Hepatocyte (in vitro differentiated cells): ENCODE measurements at regions not wholly inside any gene's neighbourhood (a gene's known extent, or its start where the extent isn't known, plus 50 kb on each side); places are given as distances from the start of the nearest gene placed in this dataset.

Experiments used
- DNase-seq: peaks from one replicate; pipeline ENCODE4 v3.0.0-alpha.2; 2016; ENCODE audit warnings: low spot score
- H2AFZ ChIP-seq: fragments of 200-600 bp; sonication (generic); 2 replicates; pipeline ENCODE4 v1.6.0; 2016; ENCODE audit warnings: antibody characterized with exemption, mild to moderate bottlenecking
- H3K27ac ChIP-seq: fragments of 200-600 bp; sonication (generic); 2 replicates; pipeline ENCODE4 v1.5.1; 2016; ENCODE audit warnings: mild to moderate bottlenecking
- H3K27me3 ChIP-seq: fragments of 200-600 bp; sonication (generic); 2 replicates; pipeline ENCODE4 v1.6.1; 2016
- H3K36me3 ChIP-seq: fragments of 200-600 bp; sonication (generic); replicated peaks from 2 replicates; pipeline ENCODE4 v1.5.1; 2016; ENCODE audit warnings: low read depth; ENCODE audit not compliant: insufficient read depth
- H3K4me1 ChIP-seq: fragments of 200-600 bp; sonication (generic); 2 replicates; pipeline ENCODE4 v1.5.1; 2016; ENCODE audit warnings: mild to moderate bottlenecking, moderate library complexity; ENCODE audit not compliant: insufficient read depth
- H3K4me2 ChIP-seq: fragments of 200-600 bp; sonication (generic); 2 replicates; pipeline ENCODE4 v1.6.0; 2016
- H3K4me3 ChIP-seq: fragments of 200-600 bp; sonication (generic); 2 replicates; pipeline ENCODE4 v1.5.1; 2016; ENCODE audit warnings: mild to moderate bottlenecking
- H3K79me2 ChIP-seq: fragments of 200-600 bp; sonication (generic); 2 replicates; pipeline ENCODE4 v1.6.0; 2017; ENCODE audit warnings: mild to moderate bottlenecking
- H3K9me2 ChIP-seq: fragments of 200-600 bp; sonication (generic); replicated peaks from 2 replicates; pipeline ENCODE4 v1.6.0; 2017; ENCODE audit warnings: mild to moderate bottlenecking; ENCODE audit not compliant: insufficient read depth
- H3K9me3 ChIP-seq: fragments of 200-600 bp; sonication (generic); 2 replicates; pipeline ENCODE4 v1.5.1; 2016; ENCODE audit warnings: low read depth, mild to moderate bottlenecking
- H4K20me1 ChIP-seq: fragments of 200-600 bp; sonication (generic); 2 replicates; pipeline ENCODE4 v1.6.0; 2016; ENCODE audit warnings: mild to moderate bottlenecking; ENCODE audit not compliant: insufficient read depth, poor library complexity, severe bottlenecking
- CTCF ChIP-seq: fragments of 200-600 bp; sonication (generic); IDR thresholded peaks from 2 replicates; pipeline ENCODE4 v1.5.1; 2016; ENCODE audit warnings: antibody characterized with exemption, mild to moderate bottlenecking; ENCODE audit not compliant: poor library complexity
- EZH2 ChIP-seq: fragments of 200-600 bp; sonication (generic); IDR thresholded peaks from 2 replicates; pipeline ENCODE4 v1.6.1; 2016; ENCODE audit warnings: antibody characterized with exemption, mild to moderate bottlenecking, borderline replicate concordance
- EZH2phosphoT487 ChIP-seq: fragments of 200-600 bp; sonication (generic); IDR thresholded peaks from one replicate; pipeline ENCODE4 v1.6.1; 2018; ENCODE audit warnings: antibody characterized with exemption, mild to moderate bottlenecking, low read depth, moderate library complexity; ENCODE audit not compliant: unreplicated experiment, severe bottlenecking
- WGBS: methylation state at CpG from one replicate; pipeline ENCODE4 v1.1.6; 2016; ENCODE audit warnings: low lambda C conversion rate; ENCODE audit errors: missing lambda C conversion rate; 5-methylcytosine and 5-hydroxymethylcytosine counted together

- H3K79me2 ChIP-seq: no peaks in the 10 kb centered on the region
- H3K36me3 ChIP-seq: no peaks in the 10 kb centered on the region
- no peaks in the 10 kb centered on the region for H3K9me3 ChIP-seq
- H3K27me3 ChIP-seq: no peaks in the 10 kb centered on the region
- H4K20me1 ChIP-seq: no peaks in the 10 kb centered on the region
- no peak overlapping the region for H3K27ac ChIP-seq
- TF ChIP-seq EZH2phosphoT487 (peak; percentile 58), CTCF (no peak), EZH2 (no peak)
- no peaks in the 10 kb centered on the region for H3K9me2 ChIP-seq
- H3K4me1 ChIP-seq: no peaks in the 10 kb centered on the region
- H3K4me3 ChIP-seq: no peak overlapping the region
- DNase-seq: no peak
- H2AFZ ChIP-seq: no peak overlapping the region
- 43% methylated on average over 1 of the region's 1 CpG for WGBS
- no peak overlapping the region for H3K4me2 ChIP-seq
Measured at GRCh38 chr3:157913741-157914150, 192.5 kb downstream of the SHOX2 start.

GRCh38 chr3:157912514-157913451, 193.4 kb downstream of the SHOX2 start:
- Histone ChIP-seq H3K4me3 (no peak overlapping the region), H2AFZ (no peak overlapping the region), H3K27ac (no peak overlapping the region), H3K79me2 (no peaks in the 10 kb centered on the region), H3K4me2 (no peak overlapping the region), H4K20me1 (no peaks in the 10 kb centered on the region), H3K36me3 (no peaks in the 10 kb centered on the region), H3K27me3 (no peaks in the 10 kb centered on the region), H3K9me2 (no peaks in the 10 kb centered on the region), H3K4me1 (no peaks in the 10 kb centered on the region), H3K9me3 (no peaks in the 10 kb centered on the region)
- TF ChIP-seq EZH2 (no peak), EZH2phosphoT487 (no peak), CTCF (no peak)
- WGBS: 91% methylated on average over 5 of the region's 5 CpGs
- no peak for DNase-seq

GRCh38 chr3:157906627-157907026, 199.6 kb downstream of the SHOX2 start:
- no peaks in the 10 kb centered on the region for H3K79me2 ChIP-seq
- no peaks in the 10 kb centered on the region for H3K9me3 ChIP-seq
- no peak overlapping the region for H3K4me2 ChIP-seq
- H2AFZ ChIP-seq: no peak overlapping the region
- H3K27me3 ChIP-seq: no peaks in the 10 kb centered on the region
- no peaks in the 10 kb centered on the region for H4K20me1 ChIP-seq
- no peak overlapping the region for H3K27ac ChIP-seq
- DNase-seq: no peak
- H3K4me3 ChIP-seq: no peak overlapping the region
- no peaks in the 10 kb centered on the region for H3K36me3 ChIP-seq
- no peaks in the 10 kb centered on the region for H3K9me2 ChIP-seq
- no peaks in the 10 kb centered on the region for H3K4me1 ChIP-seq
- TF ChIP-seq CTCF (no peak), EZH2phosphoT487 (no peak), EZH2 (no peak)
